ENCODE measurements at regions not wholly inside any gene's neighbourhood (a gene's known extent, or its start where the extent isn't known, plus 50 kb on each side); places are given as distances from the start of the nearest gene placed in this dataset.
"Not testable (repeated sequence)": the region's sequence is repeated elsewhere in the genome, so short reads cannot be mapped to it uniquely, and the experiment has no call there.

DNA sequence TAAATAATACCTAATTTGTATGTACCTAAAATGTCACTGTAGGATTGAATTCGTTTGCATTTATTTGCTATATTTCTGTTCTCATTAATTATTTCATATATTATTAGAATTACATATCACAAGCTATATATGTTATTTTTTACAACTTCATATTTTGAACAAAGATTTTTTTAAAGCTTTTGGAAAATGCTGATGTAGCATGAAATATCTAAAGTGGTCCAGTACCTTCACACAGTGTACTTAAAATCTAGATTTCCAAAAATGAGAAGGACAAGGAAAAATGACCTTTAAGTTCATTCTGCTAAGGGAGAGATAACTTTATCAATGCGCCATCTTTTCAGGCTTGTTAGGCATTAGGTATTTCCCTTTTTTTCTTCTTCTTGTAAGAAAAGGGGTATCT lies 71.8 kb downstream of the LARP7 start:
- Histone ChIP-seq H3K27me3 (ENCODE audit: control insufficient read depth, insufficient read depth, low read length) (peaks cover 16% of the 10 kb centered on the region), H3K4me3 (ENCODE audit: low read depth, low read length) (no peak overlapping the region), H3K36me3 (ENCODE audit: control insufficient read depth, insufficient read depth, low read length) (no peaks in the 10 kb centered on the region)
- ChIA-PET POLR2A (no interaction called here), CTCF (no interaction called here)
- TF ChIP-seq CTCF (IDR thresholded peaks at IDR 0.05; ENCODE audit: insufficient read depth, low read depth, low read length) = no peak
- no peak for DNase-seq (ENCODE audit: low read depth)

GRCh38 chr4:112714922-112715901 lies 78.3 kb downstream of the LARP7 start:
- TF ChIP-seq CTCF (IDR thresholded peaks at IDR 0.05; ENCODE audit: insufficient read depth, low read depth, low read length) = no peak
- no peaks in the 10 kb centered on the region for H3K27me3 ChIP-seq (ENCODE audit: control insufficient read depth, insufficient read depth, low read length)
- H3K4me3 ChIP-seq (ENCODE audit: low read depth, low read length) = no peak overlapping the region
- CTCF ChIA-PET = interaction anchor here (1.3 kb wide), 1 partner anchor 11 kb away, joined by 5 read pairs; no protein-coding TSS in a partner anchor
- no peak for DNase-seq (ENCODE audit: low read depth)
- no peaks in the 10 kb centered on the region for H3K36me3 ChIP-seq (ENCODE audit: control insufficient read depth, insufficient read depth, low read length)
- POLR2A ChIA-PET = no interaction called here

DNA sequence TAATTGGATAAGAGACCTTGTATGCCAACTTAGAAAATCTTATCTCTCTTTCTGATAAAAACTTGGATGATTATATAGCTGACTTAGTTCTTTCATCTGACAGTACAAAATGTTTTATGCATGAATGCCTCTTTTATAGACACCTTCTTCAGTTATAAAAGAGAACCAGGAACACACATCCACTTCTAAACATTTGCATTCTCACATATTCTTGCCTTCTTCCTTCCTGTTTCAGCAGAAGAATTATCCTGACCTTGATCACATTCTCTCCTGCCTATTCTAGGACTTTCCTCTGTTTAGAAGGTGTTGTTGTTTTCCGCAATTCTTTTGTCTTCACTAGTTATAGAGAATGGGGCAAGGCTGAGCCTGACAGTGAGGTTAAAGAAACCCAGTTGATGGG lies 80.9 kb downstream of the LARP7 start:
- ChIA-PET CTCF (no interaction called here), POLR2A (no interaction called here)
- no peak for TF ChIP-seq CTCF (IDR thresholded peaks at IDR 0.05; ENCODE audit: insufficient read depth, low read depth, low read length)

GRCh38 chr4:112721627-112722026 lies 84.7 kb downstream of the LARP7 start:
- Histone ChIP-seq H3K4me3 (ENCODE audit: low read depth, low read length) (no peak overlapping the region), H3K36me3 (ENCODE audit: control insufficient read depth, insufficient read depth, low read length) (no peaks in the 10 kb centered on the region), H3K27me3 (ENCODE audit: control insufficient read depth, insufficient read depth, low read length) (no peaks in the 10 kb centered on the region)
- DNase-seq (ENCODE audit: low read depth) = no peak
- CTCF ChIA-PET = interaction anchor here (1.0 kb wide), 1 partner anchor 41 kb away, joined by 3 read pairs; no protein-coding TSS in a partner anchor
- POLR2A ChIA-PET = no interaction called here
- TF ChIP-seq CTCF (IDR thresholded peaks at IDR 0.05; ENCODE audit: insufficient read depth, low read depth, low read length) = no peak

More for the DNA sequence above, 80.9 kb downstream of the LARP7 start:
- no peak for DNase-seq (ENCODE audit: low read depth)
- no peak overlapping the region for H3K4me3 ChIP-seq (ENCODE audit: low read depth, low read length)
- H3K27me3 ChIP-seq (ENCODE audit: control insufficient read depth, insufficient read depth, low read length) = no peaks in the 10 kb centered on the region
- no peaks in the 10 kb centered on the region for H3K36me3 ChIP-seq (ENCODE audit: control insufficient read depth, insufficient read depth, low read length)

GRCh38 chr4:112726041-112726440 lies 89.1 kb downstream of the LARP7 start:
- TF ChIP-seq CTCF (IDR thresholded peaks at IDR 0.05; ENCODE audit: insufficient read depth, low read depth, low read length) = no peak
- ChIA-PET POLR2A (no interaction called here), CTCF (interaction anchor here (1.1 kb wide), 1 partner anchor 11 kb away, joined by 5 read pairs; no protein-coding TSS in a partner anchor)
- Histone ChIP-seq H3K27me3 (ENCODE audit: control insufficient read depth, insufficient read depth, low read length) (no peaks in the 10 kb centered on the region), H3K36me3 (ENCODE audit: control insufficient read depth, insufficient read depth, low read length) (no peaks in the 10 kb centered on the region), H3K4me3 (ENCODE audit: low read depth, low read length) (no peak overlapping the region)
- DNase-seq (ENCODE audit: low read depth) = no peak

DNA sequence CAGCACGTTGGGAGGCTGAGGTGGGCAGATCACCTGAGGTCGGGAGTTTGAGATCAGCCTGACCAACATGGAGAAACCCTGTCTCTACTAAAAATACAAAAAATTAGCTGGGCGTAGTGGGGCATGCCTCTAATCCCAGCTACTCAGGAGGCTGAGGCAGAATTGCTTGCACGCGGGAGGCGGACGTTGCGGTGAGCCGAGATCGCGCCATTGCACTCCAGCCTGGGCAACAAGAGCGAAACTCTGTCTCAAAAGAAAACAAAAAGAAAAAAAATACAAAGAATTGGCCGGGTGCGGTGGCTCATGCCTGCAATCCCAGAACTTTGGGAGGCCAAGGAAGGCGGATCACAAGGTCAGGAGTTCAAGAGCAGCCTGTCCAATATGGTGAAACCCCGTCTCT lies 90.8 kb downstream of the LARP7 start:
- H3K4me3 ChIP-seq (ENCODE audit: low read depth, low read length); H3K36me3 ChIP-seq (ENCODE audit: control insufficient read depth, insufficient read depth, low read length); POLR2A ChIA-PET; H3K27me3 ChIP-seq (ENCODE audit: control insufficient read depth, insufficient read depth, low read length); DNase-seq (ENCODE audit: low read depth); CTCF ChIA-PET: not testable (repeated sequence)
